T-helper 1 cell treated with Interleukin-12 subunit alpha and Interleukin-12 subunit beta and Interleukin-4 antibody, amounts not matched to agents 30 ng/mL and 1 ng/mL, for 36 hours (primary cell): ENCODE measurements at regions not wholly inside any gene's neighbourhood (a gene's known extent, or its start where the extent isn't known, plus 50 kb on each side); places are given as distances from the start of the nearest gene placed in this dataset.

Experiments used
- intact Hi-C: fragments of 100-400 bp; cut with micrococcal nuclease; formaldehyde crosslinking; loops from one replicate; pipeline ENCODE4 v1.15.1; 2024

DNA sequence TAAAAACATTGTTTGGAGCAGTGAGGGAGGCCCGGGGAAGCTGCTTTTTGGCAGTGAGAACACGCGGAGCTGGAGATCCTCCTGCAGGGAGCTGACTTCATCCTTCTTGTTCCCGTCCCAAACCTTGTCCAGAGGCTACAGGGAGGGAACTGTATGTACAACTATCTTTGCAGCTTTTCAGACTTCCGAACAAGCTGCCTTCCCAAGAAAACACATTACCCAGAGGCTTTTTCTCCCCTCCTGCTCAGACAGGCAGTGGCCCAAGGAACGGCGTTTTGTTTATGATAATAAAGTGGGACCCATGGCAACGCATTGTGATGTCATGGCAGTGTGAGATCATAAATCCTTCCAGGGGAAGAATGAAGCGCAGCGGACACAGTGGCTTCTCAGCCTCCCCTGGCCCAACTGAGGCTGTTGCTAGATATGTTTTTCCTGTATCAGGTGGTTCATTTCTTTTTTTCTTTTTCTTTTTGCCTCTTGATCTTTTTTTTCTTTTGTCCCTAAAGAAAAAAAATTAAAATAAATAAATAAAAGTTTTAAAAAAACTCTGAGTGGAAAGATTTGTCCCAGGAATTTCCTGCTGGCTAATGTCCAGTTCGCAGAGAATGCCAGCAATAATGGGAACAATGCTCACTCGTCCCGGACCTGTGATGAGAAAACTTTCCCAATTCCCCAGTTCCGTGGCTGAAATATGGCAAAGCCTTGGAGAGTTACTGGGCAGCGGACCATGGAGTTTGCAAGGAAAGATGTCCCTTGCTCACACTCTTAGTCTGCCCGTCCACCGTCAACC, 103.4 kb upstream of the MAP1LC3B2 start:
- intact Hi-C loops: no loop called here

DNA sequence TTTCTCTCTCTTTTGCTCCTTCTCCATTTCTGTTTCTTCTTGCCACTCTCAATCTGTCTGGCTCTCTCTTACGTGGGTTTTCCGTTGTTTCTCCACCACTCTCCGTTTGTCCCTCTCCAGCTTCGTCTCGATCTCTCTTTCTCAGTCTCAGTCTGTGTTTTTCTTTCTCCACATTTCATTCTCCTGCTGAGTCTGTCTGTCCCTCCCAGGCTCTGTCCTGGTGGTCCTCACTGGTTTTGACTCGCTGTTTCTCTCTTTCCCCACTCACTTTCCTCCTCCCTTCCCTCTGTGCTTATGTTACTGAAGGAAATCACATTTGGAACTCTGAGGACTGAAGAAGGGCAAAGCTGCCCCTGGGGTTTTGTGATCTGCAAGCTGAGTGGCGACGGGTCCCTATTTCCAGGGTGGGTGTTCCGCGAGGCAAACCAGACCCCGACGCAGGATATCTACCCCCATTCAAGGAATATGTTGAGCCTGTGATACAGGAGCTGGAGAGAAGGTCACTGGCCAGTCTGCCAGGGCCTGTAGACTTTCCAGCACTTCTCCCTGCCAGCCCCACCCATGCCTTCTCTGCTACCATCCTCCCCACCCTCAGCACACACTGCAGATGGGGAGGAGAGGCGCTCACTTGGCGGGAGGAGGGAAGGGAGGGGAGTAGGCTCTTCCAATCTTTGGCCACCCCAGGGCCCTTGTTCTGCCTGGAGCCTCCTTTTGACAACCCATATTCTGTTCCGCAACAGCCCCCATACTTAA, 102.7 kb upstream of the MAP1LC3B2 start:
- intact Hi-C loops: no loop called here

DNA sequence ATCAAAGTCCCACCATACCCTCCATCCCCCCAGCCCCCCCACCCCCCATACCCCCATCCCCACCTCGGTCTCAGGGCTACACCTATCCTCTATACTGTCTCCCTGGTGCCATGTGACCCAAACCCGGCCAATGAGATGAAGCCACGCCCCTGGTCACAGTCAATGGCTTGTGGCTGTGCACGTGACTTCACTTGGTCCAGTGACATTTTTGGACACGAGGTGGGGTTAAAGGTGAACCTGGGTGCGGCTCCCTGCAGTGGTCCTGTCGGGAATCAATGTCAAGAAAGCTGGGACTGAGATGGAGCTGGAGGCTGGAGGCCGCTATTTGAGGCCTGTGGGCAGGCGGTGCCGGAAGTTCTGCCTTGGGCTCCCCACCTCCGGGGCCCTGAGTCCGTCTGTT, 100.7 kb upstream of the MAP1LC3B2 start:
- intact Hi-C loops: no loop called here

DNA sequence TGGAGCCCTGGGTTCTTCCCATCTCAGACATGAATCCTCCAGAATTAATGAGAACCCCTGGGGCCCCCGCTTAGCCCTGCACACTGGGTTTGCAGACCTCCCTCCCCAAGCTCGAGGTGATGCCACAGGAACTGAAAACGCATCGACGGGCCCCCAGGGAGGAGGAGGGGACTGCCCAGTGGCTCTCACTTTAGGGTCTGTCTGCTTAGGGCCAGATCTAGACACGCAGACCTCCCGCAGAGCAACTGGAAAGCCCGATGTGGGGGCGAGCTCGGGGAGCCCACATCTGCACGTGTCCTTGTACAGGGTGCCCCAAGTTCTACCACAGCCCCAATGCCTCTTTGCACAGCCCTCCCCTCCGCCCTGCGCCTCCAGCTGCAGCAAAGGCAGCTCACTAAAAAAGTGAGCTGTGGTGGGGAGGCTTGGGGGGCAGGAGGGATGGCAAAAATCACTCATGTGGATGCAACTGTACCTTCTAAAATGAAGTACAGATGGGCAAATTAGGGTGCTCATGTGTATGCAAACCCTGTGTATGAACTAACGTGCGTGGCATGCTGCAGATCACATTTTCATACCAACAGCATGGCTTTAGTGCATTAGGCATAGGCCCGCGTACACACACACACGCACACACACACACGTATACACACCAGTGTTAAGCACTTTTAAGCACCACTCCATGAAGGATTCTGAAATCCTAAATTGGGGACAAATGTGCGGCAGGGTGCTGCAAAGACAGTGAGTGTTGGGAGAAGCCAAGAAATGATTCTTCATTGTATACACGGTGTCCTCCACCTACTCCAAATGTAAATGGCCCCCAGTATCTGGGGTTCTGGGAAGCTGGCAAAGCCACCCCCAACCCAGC, 99.9 kb upstream of the MAP1LC3B2 start:
- intact Hi-C loops: no loop called here

DNA sequence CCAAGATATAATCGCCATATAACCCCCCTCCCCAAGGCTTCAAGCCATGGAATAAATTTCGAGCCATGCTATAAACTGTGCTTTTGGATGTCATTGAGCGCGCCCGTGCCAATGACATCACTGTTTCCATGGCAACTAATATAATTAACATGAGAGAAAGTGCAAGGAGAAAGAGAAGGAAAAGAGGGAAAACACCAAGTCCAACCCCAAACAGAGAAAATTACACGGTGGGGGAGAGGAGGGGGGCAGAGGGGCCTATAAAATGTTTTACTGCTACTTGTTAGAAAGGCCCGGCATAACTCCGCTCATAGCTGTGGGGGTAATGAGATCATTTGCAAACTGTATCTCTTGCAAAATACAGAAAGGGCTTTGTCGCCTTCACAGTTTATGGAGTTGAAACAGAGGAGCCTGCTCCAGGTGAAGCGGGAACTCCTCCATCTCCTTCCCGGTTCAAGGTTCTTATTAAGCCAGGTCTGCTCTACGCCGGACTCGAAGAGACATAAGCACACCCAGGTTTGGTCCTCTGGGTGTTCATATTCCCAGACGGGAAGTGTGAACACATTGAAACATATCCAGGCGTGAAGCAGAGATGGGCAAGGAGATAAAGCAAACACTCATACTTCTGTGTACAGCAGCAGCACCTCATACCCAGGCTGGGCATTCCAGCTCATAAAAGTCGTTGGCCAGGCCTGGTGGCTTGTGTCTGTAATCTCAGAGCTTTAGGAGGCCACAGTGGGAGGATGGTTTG, 99.1 kb upstream of the MAP1LC3B2 start:
- intact Hi-C loops: no loop called here

DNA sequence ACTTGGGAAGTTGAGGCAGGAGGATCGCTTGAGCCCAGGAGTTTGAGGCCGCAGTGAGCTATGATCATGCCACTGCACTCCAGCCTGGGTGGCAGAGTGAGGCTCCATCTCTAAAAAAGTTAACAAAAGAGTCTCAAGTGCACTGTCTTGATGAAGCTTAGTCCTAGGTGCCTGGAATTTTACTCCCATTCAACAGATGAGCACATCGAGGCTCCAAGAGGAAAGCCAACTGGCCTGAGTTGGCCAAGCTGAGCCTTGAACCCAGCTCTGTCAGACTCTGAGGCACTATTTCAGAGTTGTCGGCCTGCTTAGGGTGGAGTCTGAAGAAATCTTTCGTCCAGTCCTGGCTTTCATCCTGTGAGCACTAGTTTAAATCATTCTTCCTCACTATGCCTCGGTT, 98.1 kb upstream of the MAP1LC3B2 start:
- intact Hi-C loops: no loop called here

DNA sequence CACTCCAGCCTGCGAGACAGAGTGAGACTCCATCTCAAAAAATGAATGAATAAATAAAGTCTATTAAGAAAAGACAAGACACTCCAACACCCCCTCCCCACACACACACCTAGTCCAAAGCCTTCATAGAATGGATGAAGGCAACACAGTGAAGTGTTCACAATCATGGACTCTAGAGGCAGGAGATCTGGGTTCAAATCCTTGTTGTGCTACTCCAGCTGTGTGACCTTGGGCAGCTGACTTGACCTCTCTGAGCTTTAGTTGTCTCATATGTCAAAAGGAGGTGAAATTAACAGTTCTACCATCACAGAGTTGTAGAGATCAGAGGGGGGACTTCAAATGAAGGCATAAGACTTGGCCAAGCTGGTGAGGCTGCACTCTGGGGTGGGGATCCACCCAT, 95.8 kb upstream of the MAP1LC3B2 start:
- intact Hi-C loops: no loop called here

DNA sequence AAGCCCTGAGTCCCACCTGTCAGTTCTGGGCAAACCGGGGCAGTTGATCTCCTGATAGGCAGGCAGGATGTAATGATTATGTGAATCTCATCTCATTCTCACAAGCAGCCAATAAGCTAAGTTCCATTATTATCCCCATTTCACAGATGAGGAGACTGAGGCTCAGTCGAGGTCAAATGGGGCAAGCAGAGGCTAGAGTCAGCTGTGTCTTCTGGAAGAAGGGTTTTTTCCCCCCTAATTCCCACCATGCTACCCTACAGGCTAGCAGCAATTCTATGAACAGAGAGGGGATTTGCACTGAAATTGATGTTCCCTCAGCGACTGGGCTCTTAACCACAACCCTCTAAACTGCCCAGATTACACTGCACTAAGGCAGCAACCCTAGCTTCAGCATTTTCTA, 93.8 kb upstream of the MAP1LC3B2 start:
- intact Hi-C loops: no loop called here

DNA sequence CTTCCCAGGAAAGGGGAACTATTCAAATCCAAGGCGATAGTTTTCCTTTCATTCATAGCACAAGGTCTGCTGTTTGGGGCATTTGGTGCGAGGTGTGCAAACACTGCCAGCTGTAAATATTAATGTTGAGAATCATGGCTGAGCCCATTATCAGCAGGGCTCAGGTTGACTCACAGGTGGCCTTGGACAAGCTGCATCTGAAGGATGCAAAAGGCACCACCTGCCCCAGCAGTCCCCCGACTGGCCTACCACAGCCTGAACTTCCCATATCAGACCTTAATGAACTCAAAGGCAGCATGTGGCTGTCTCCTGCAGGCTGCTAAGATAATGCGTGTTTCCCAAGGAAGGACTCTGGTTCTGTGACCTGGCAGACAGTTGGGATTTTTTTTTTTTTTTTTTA, 93.3 kb upstream of the MAP1LC3B2 start:
- intact Hi-C loops: no loop called here

DNA sequence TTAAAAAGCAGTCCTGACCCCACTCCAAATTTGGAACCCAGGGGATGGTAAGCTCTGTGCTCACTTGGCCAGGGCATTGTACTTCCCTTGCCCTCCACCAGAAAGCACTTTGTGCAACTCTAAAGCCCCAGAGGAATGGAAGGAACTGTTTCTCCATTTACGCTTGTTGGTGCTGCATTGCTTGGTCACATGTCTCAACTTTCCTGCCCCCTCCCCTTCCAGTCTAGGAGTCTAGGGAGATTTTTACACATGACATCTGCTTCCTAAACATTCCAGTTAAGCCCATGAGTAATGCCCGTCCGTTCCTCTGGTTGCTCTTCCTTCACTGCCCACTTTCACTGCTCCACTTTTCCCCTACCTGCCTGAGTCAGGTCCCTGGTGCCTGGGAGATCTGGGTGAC, 92.6 kb upstream of the MAP1LC3B2 start:
- intact Hi-C loops: no loop called here

DNA sequence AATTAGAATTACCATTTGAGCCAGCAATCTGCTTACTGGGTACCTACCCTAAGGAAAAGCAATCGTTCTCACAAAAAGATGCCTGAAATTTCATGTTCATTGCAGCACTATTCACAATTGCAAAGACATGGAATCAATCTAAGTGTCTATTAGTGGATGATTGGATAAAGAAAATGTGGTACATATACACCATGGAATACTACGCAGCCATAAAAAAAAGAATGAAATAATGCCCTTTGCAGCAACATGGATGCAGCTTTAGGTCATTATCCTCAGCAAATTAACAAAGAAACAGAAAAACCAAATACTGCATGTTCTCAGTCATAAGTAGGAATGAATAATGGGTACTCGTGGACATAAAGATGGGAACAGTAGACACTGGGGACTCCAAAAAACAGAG, 89.8 kb upstream of the MAP1LC3B2 start:
- intact Hi-C loops: no loop called here

DNA sequence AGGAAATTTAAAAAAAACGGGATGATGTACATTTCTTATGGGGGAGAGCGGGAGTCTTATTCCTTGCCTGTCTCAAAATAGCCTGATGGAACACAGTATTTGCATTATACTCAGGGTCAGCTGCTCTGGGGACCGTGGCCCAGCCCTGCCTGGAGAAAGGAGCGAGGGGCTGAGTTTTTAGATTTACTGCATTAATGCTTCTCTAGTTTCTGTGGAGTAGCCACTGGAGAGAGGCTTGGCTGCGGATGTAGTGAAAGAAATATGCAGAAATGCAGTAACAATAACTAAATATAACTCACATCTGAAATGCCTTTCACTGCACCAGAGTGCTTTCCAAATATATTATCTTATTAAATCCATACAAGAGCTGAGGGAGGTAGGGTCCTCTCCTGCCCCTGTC, 87.6 kb upstream of the MAP1LC3B2 start:
- intact Hi-C loops: no loop called here

DNA sequence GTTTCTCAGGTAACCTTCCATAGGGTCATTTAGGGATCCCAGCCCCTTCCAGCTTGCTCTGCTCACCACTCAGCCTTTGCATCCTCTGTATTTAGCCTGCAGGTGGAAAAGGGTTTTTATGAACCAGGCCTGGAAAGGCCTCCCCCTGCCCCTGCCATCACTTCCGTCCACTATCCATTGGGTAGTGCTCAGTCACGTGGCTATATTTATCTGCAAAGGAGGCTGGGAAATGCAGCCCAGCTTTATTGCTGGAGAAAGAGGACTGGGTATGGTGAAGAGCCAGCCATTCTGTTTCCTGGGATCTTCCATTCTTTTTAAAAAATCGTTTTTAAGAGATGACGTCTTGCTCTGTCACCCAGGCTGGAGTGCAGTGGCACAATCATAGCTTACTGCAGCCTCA, 87.0 kb upstream of the MAP1LC3B2 start:
- intact Hi-C loops: no loop called here

DNA sequence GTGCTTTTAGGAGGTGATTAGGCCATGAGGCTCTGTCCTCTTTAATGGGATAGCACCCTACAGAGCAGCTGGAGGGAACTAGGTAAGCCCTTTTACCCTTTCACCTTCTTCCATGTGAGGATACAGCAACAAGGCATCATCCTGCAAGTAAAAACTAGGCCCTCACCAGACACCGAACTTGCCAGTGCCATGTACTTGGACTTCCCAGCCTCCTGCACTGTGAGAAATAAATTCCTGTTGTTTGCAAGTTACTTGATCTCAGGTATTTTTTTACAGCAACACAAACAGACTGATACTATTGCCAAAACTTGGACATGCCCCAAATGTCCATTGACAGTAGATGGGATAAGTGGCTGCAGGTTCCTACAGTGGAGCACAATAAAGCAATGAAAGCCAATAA, 85.8 kb upstream of the MAP1LC3B2 start:
- intact Hi-C loops: no loop called here

DNA sequence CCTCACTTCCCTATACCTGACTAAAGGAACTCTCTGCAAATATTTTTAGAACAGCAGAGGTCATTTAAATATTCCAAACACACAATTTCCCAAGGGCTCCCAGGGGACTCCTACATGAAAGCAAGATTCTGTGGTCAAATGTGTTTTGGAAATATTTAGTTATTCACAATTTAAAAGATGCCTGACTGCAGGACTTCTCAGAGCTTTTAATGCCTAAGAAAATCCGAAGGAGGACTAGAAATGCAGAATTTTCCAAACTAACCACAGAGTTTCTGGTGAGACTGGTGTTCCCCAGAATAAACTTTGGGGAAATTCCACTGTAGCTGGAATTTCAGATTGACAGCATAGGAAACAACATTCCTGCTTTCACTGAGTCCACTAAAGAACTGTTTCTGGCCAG, 84.8 kb upstream of the MAP1LC3B2 start:
- intact Hi-C loops: no loop called here

DNA sequence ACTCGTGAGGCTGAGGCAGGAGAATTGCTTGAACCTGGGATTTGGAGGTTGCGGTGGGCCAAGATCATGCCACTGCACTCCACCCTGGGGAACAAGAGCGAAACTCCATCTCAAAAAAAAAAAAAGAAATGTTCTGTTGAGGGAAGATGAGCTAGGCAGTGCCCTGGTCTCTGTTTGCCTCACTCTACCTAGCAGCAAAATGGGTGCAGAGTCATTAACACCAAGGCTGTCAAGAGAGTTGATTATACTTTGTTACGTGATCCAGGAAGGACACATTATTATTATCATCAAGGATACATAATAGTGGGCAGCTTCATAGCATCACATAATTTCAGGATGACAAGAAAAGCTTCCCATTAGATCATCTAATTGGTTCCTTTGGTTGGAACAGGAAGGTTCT, 84.3 kb upstream of the MAP1LC3B2 start:
- intact Hi-C loops: no loop called here

DNA sequence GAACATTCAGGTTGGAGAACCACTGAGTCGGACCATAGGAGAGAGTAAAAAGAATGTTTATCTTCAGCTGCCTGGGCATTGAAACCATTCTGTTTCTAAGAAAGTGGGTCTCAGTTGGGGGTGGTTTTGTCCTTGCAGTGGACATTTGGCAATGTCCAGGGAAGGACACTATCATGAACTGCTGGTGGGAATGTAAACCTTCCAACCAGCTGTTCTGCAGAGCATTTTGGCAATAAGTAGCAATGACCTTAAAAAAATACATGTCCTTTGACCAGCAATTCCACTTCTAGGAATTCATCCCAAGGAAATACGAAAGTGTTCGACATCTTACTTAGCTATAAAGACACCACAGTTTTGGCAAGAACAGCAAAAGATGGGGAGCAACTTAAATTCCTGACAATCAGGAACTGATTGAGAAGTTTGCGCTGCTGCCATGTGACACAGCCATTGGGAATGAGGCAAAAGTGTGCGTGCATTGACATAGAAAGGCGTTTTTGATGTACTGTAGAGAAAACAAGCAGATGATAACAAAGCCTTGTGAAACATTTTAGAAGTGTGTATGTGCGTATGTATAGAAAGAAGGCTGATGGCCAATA, 82.9 kb upstream of the MAP1LC3B2 start:
- intact Hi-C loops: no loop called here

DNA sequence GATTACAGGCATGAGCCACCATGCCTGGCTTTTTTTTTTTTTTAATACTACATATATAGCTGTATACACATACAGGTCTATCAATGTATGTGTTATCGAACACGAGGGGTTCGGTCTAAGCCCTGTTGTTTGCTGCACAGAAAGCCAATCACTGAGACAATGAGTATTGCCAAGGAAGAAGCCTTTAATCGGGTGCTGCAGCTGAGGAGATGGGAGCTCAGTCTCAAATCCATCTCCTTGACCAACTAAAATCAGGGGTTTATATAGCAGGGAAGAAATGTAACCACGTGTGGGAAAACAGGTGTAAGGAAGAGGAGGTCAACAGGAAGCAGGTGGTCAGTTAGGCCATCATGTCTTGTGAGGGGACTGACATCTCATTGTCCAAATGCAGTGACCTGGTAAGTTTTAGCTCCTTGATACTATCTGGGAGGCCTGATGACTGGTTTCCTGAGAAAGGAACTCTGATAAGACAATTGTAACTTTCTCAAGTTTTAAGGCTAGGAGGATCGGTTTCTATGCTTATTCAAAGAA, 80.9 kb upstream of the MAP1LC3B2 start:
- intact Hi-C loops: no loop called here

DNA sequence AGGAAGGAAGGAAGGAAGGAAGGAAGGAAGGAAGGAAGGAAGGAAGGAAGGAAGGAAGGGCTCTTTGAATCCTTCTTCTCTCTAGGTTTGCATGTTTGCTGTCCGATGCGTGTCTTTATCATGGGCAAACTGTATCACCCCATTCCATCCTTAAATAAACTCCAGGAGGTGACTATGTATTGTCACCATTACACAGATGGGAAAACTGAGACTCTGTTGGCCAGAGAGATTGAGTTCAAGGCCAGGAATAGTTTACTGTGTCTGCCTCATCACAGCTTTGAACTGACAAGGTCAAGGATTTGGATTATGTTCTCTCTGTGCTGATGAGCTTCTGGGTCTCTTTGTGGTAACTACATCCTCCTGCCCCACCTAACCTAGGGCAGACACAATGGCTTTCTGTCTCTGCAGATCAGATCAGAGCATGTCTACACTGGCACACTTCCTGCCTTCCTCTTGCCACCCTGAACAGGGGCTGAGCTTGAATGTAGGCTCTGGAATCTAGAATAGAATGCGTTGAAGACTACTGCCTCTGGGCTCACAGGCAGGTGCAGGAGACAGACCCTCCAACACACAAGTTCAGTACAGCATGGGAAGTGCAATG, 78.9 kb upstream of the MAP1LC3B2 start:
- intact Hi-C loops: no loop called here

DNA sequence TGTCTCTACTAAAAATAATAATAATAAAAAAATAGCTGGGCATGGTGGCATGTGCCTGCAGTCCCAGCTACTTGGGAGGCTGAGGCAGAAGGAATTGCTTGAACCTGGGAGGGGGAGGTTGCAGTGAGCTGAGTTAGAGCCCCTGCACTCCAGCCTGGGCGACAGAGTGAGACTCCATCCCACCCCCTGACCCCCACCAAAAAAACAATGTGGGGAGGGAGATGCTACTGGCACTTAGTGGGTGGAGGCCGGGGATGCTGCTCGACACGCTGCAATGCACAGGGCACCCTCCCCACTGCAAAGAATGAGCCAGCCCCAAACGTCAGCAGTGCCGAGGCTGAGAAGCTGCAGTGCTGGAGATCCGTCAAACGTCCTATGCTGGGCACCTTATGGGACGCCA, 77.5 kb upstream of the MAP1LC3B2 start:
- intact Hi-C loops: no loop called here
